ENCODE measurements at regions not wholly inside any gene's neighbourhood (a gene's known extent, or its start where the extent isn't known, plus 50 kb on each side); places are given as distances from the start of the nearest gene placed in this dataset.

GRCh38 chr2:63658176-63658968 is 69.6 kb downstream of the MDH1 start:
- no peak for TF ChIP-seq POLR2A (IDR thresholded peaks at IDR 0.05; ENCODE audit: low read length)
- DNase-seq, result no peak

DNA sequence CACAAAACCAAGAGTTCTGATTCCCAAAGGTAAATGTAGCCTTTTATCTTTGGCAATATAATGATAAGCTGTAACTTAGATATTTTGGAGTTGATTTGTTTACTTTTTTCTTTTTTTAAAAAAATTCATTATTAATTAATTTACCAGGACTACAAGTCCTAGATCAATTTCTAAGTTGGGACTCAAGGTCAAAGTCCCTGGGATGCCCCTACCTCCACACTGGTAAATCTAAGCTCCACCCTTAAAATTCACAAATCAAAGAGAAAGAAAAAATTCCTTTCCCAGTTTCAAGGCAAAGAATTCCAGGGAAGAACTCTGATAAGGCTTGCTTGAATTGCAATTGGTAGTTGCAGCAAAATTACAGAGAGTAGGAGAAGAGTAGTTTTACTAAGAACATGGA is 71.3 kb downstream of the MDH1 start:
- DNase-seq, result no peak
- no peak for TF ChIP-seq GATA1 (IDR thresholded peaks at IDR 0.05; ENCODE audit: low read depth, low read length)
- TF ChIP-seq POLR2A (IDR thresholded peaks at IDR 0.05; ENCODE audit: low read length), result no peak

DNA sequence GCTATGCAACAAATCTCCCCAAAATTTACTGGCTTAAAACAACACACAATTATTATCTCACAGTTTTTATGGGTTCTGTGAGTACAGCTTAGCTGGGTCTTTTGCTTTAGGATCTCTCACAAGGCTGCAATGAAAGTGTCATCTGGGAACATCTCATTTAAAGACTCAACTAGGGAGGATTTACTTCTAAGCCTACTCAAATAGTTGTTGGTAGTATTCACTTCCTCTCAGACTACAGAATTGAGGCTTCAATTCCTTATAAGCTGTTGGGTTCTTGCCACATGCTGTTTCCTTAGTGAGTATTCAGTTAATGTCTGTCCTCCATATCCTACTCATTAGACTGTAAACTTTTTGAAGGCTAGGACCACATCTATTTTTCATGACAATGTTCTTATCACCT is 72.3 kb downstream of the MDH1 start:
- DNase-seq, result no peak
- TF ChIP-seq GATA1 (IDR thresholded peaks at IDR 0.05; ENCODE audit: low read depth, low read length) (no peak), POLR2A (IDR thresholded peaks at IDR 0.05; ENCODE audit: low read length) (no peak)

DNA sequence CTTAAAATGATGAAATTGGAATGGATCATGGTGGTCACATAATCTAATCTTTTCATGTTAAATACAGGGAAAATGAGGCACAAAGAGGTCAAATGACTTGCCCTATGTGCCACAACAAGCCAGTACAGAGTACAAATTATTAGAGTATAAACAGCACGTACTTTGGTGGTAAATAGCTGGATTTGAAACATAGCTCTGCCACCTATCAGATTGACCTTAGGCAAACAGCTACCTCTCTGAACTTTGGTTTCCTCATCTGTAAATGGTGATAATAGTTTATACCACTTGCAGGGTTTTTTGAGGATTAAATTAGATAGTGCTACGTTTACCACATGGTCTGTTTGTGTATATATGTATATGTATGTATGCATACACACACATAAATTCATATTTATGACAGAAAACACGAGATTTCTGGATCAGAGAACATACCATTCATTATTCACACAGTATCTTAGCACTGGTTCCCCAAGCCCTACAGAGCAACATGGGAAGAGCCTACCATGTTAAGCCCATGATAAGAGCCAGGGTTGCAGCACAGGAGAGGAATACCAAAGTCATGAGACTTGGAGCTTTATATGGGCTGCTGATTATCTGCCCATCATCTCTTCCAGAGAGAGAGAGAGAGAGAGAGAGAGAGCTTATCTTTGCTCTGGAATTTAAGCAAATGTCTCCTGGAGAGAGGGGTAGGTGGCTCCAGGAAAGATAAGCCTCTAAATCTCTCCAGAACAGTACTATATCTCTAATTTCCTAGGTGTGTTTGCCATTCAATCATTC is 73.5 kb downstream of the MDH1 start:
- TF ChIP-seq POLR2A (IDR thresholded peaks at IDR 0.05; ENCODE audit: low read length) (no peak), GATA1 (IDR thresholded peaks at IDR 0.05; ENCODE audit: low read depth, low read length) (no peak)
- DNase-seq, result no peak

GRCh38 chr2:63663013-63663864 is 74.5 kb downstream of the MDH1 start:
- TF ChIP-seq GATA1 (IDR thresholded peaks at IDR 0.05; ENCODE audit: low read depth, low read length), result no peak
- no peak for TF ChIP-seq POLR2A (IDR thresholded peaks at IDR 0.05; ENCODE audit: low read length)
- DNase-seq, result no peak

- TF ChIP-seq GATA1 (IDR thresholded peaks at IDR 0.05; ENCODE audit: low read depth, low read length), result no peak
- TF ChIP-seq POLR2A (IDR thresholded peaks at IDR 0.05; ENCODE audit: low read length), result no peak
- DNase-seq, result no peak
These were observed 76.3 kb downstream of the MDH1 start for GRCh38 chr2:63665091-63665490.

DNA sequence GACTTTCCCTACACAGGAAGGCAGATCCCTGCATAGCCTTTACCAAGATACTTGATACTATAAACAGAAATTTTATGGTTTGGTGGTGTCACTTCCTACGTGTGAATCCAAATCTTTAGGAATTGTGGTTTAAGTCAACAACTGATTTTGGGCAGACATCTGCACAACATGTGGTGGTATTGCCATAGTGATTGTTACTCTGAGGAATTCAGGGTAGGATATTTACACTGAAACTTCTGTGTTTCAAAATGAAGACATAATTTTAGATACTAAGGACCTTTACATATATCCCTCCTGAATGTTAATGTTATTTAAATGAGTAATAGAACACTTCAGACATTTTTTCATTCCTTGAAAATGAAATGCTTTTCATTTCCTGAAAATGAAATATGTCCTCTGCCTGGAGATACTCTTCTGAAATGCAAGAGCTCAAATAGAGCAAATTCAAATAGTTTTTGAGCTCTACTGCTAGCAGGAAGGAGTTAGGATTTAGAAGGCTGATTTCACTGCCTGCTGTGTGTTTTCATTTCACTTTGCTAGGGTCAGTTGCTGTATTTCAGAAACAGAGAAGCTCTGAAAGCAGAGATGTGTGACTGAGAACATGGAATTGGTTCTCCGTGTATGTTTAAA is 77.2 kb downstream of the MDH1 start:
- TF ChIP-seq POLR2A (IDR thresholded peaks at IDR 0.05; ENCODE audit: low read length) (no peak), GATA1 (IDR thresholded peaks at IDR 0.05; ENCODE audit: low read depth, low read length) (no peak)
- DNase-seq, result no peak

DNA sequence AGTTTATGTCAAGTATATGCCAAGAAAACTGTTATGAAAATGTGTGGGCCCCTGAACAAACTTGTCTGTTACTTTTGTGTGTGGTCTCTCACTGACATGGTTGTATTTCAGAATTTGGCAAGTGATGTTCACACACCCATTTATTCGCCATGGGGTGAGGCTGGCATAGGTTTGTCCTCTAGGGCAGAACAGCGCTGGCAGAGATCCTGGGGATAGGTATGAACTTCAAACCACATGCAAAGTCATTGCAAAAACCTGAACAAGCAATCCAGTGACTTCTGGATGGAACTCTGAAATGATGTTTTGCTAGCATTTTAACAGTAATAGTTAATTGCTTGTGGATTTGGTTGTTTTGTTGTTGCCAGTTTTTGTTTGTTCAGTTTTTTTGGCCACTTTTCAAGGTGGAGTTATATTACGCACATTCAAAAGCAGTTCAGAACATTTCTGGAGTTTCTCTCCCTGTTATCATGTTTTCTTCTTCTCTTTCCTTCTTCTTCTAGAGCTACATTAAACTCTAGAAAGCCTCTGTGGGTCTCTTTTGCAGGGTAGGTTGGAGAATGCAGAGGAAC is 78.5 kb downstream of the MDH1 start:
- no peak for TF ChIP-seq POLR2A (IDR thresholded peaks at IDR 0.05; ENCODE audit: low read length)
- no peak for TF ChIP-seq GATA1 (IDR thresholded peaks at IDR 0.05; ENCODE audit: low read depth, low read length)
- DNase-seq, result no peak

GRCh38 chr2:63668000-63668399 is 79.2 kb downstream of the MDH1 start:
- DNase-seq, result no peak
- TF ChIP-seq GATA1 (IDR thresholded peaks at IDR 0.05; ENCODE audit: low read depth, low read length) (no peak), POLR2A (IDR thresholded peaks at IDR 0.05; ENCODE audit: low read length) (no peak)

- TF ChIP-seq POLR2A (IDR thresholded peaks at IDR 0.05; ENCODE audit: low read length), result no peak
- no peak for TF ChIP-seq GATA1 (IDR thresholded peaks at IDR 0.05; ENCODE audit: low read depth, low read length)
- no peak for DNase-seq
These were observed 79.7 kb downstream of the MDH1 start for GRCh38 chr2:63668466-63668865.

DNA sequence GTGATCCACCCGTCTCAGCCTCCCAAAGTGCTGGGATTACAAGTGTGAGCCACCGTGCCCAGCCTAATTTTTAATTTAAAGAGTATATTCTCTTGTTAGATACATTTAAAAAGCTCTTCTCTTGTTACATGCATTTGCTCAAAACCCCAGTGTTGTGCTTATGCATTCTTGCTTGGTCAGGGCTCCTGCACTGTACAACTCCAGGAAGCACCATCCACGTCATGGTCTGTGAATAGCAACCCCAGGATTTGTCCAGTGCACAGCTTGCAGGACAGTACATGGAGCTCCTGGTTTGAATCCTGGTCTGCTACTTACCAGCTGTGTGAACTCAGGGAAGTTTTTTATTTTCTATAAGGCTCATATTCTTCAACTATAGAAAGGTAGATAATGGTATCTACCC is 80.8 kb downstream of the MDH1 start:
- TF ChIP-seq GATA1 (IDR thresholded peaks at IDR 0.05; ENCODE audit: low read depth, low read length) (no peak), POLR2A (IDR thresholded peaks at IDR 0.05; ENCODE audit: low read length) (no peak)
- no peak for DNase-seq

DNA sequence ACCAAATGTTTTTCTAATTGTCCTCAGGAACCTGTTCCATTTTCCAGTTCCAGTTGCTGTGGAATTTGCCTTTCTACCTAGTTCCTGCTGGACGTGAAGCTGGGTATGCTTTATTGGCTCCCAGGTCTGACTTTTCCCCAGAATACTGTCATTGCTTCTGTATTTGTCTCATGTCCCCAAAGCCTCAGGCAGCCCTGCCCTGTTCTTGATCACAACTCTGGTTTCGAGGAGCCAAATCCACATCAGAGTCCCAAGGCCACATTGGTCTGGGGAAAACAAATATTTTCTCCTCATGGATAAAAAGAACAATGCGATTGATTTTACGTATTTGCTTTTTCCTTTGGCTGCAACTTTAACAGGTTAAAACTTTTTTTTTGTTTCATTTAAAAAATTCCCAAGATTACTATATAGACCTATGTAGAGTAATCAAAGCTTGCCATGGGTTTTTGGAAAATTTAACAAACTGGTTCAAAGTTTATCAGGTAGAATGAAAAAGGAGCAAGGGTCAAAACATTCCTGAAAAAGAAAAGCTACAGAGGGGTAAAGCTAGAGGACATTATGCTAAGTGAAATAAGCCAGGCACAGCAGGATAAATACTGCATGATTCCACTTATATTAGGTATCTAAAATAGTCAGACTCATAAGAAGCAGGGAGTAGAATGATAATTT is 85.2 kb downstream of the MDH1 start:
- TF ChIP-seq GATA1 (IDR thresholded peaks at IDR 0.05; ENCODE audit: low read depth, low read length), result no peak
- TF ChIP-seq POLR2A (IDR thresholded peaks at IDR 0.05; ENCODE audit: low read length), result no peak
- no peak for DNase-seq

DNA sequence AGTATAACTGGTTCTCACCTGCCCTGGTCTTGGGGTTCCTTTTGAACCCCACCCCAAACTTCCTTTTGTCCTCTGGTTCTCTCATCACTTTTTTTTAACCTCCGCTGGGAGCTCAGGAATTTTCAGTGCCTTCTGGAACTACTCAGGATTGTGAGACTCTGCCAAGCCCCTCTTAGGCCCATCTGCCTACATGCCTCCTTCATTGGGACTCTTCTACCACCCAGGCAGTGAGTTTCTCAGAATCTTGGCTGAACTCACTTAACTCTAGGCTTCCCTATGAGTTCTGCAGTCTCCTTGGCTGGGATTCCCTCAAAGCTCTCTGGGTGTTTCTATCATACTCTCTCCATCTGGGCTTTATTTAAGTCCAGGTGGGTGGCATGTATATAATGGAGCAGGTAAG is 86.3 kb downstream of the MDH1 start:
- no peak for DNase-seq
- TF ChIP-seq POLR2A (IDR thresholded peaks at IDR 0.05; ENCODE audit: low read length), result no peak
- no peak for TF ChIP-seq GATA1 (IDR thresholded peaks at IDR 0.05; ENCODE audit: low read depth, low read length)
